Endothelial cell (in vitro differentiated cells): ENCODE measurements at regions not wholly inside any gene's neighbourhood (a gene's known extent, or its start where the extent isn't known, plus 50 kb on each side); places are given as distances from the start of the nearest gene placed in this dataset.

ENCODE experiments used
- DNase-seq: peaks from one replicate; pipeline ENCODE4 v3.0.0; 2021; ENCODE audit warnings: low spot score
- H3K27ac Mint-ChIP-seq: one replicate; pipeline ENCODE4 v1.8.0; 2021; ENCODE audit warnings: mixed read lengths, inconsistent platforms; ENCODE audit not compliant: unreplicated experiment
- H3K27me3 Mint-ChIP-seq: one replicate; pipeline ENCODE4 v1.8.0; 2021; ENCODE audit warnings: mild to moderate bottlenecking, moderate library complexity, mixed read lengths, inconsistent platforms; ENCODE audit not compliant: unreplicated experiment
- H3K36me3 Mint-ChIP-seq: one replicate; pipeline ENCODE4 v1.8.0; 2021; ENCODE audit warnings: mild to moderate bottlenecking, low read depth, mixed read lengths, inconsistent platforms; ENCODE audit not compliant: unreplicated experiment
- H3K4me1 Mint-ChIP-seq: one replicate; pipeline ENCODE4 v1.8.0; 2021; ENCODE audit warnings: mild to moderate bottlenecking, mixed read lengths, inconsistent platforms; ENCODE audit not compliant: unreplicated experiment
- H3K4me3 Mint-ChIP-seq: one replicate; pipeline ENCODE4 v1.8.0; 2021; ENCODE audit warnings: mild to moderate bottlenecking, mixed read lengths, inconsistent platforms; ENCODE audit not compliant: unreplicated experiment
- H3K9me3 Mint-ChIP-seq: one replicate; pipeline ENCODE4 v1.8.0; 2021; ENCODE audit warnings: mixed read lengths, inconsistent platforms; ENCODE audit not compliant: unreplicated experiment
- CTCF ChIP-seq: fragments of 200-600 bp; sonication (generic); IDR thresholded peaks from one replicate; pipeline ENCODE4 v1.5.0; 2021; ENCODE audit warnings: antibody characterized with exemption; ENCODE audit not compliant: unreplicated experiment

- Mint-ChIP-seq H3K36me3 (no peaks in the 10 kb centered on the region), H3K27ac (no peak overlapping the region), H3K4me1 (peaks cover 12% of the 10 kb centered on the region), H3K4me3 (no peak overlapping the region), H3K27me3 (peaks cover 5% of the 10 kb centered on the region), H3K9me3 (no peaks in the 10 kb centered on the region)
- TF ChIP-seq CTCF = no peak
- no peak for DNase-seq
Measured at GRCh38 chr20:10954908-10955580, 281.2 kb upstream of the JAG1 start.

- Mint-ChIP-seq H3K36me3 (no peaks in the 10 kb centered on the region), H3K4me3 (no peak overlapping the region)
Measured at GRCh38 chr20:10958279-10958678, 284.5 kb upstream of the JAG1 start.

DNA sequence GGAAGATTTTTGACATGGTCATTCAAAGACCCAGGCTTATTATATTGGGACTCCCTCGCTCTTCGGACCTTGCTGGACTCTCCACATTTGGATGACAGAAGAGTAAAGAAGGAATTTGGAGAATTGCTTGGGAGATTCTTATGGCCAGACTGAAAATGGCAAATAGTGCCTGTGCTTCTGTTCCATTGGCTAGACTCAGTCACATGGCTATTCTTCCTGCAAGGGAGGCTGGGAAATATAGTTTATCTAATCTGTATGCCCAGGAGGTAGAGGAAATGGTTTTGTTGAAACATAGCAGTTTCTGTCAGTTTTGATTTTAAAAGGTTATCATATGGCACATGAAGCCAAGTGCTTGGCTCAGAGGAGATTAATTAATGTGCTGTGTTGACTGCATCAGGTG lies 286.6 kb upstream of the JAG1 start:
- H3K4me1 Mint-ChIP-seq = peaks cover 24% of the 10 kb centered on the region
- no peak overlapping the region for H3K27ac Mint-ChIP-seq
- no peak overlapping the region for H3K4me3 Mint-ChIP-seq
- DNase-seq = no peak
- H3K27me3 Mint-ChIP-seq = peaks cover 5% of the 10 kb centered on the region
- no peak for TF ChIP-seq CTCF
- no peaks in the 10 kb centered on the region for H3K9me3 Mint-ChIP-seq
- no peaks in the 10 kb centered on the region for H3K36me3 Mint-ChIP-seq

More at GRCh38 chr20:10958279-10958678, 284.5 kb upstream of the JAG1 start:
- no peak overlapping the region for H3K27ac Mint-ChIP-seq
- TF ChIP-seq CTCF = no peak
- peaks cover 5% of the 10 kb centered on the region for H3K27me3 Mint-ChIP-seq
- no peaks in the 10 kb centered on the region for H3K9me3 Mint-ChIP-seq
- peaks cover 11% of the 10 kb centered on the region for H3K4me1 Mint-ChIP-seq
- DNase-seq = no peak

- H3K27ac Mint-ChIP-seq = no peak overlapping the region
- peaks cover 5% of the 10 kb centered on the region for H3K27me3 Mint-ChIP-seq
- H3K36me3 Mint-ChIP-seq = no peaks in the 10 kb centered on the region
- no peaks in the 10 kb centered on the region for H3K9me3 Mint-ChIP-seq
- TF ChIP-seq CTCF = no peak
- no peak for DNase-seq
- H3K4me1 Mint-ChIP-seq = peaks cover 18% of the 10 kb centered on the region
- no peak overlapping the region for H3K4me3 Mint-ChIP-seq
Measured at GRCh38 chr20:10961651-10962288, 288.0 kb upstream of the JAG1 start.

- TF ChIP-seq CTCF = no peak
- H3K27ac Mint-ChIP-seq = no peak overlapping the region
- H3K4me1 Mint-ChIP-seq = peaks cover 18% of the 10 kb centered on the region
- no peak overlapping the region for H3K4me3 Mint-ChIP-seq
- no peaks in the 10 kb centered on the region for H3K36me3 Mint-ChIP-seq
- no peaks in the 10 kb centered on the region for H3K9me3 Mint-ChIP-seq
- no peak for DNase-seq
- H3K27me3 Mint-ChIP-seq = peaks cover 3% of the 10 kb centered on the region
Measured at GRCh38 chr20:10962937-10963336, 289.1 kb upstream of the JAG1 start.
